GM18861 (cell line): ENCODE measurements at regions not wholly inside any gene's neighbourhood (a gene's known extent, or its start where the extent isn't known, plus 50 kb on each side); places are given as distances from the start of the nearest gene placed in this dataset.

ENCODE experiments used
- ATAC-seq: cut with Tn5 transposase; IDR thresholded peaks from one replicate; pipeline ENCODE4 v1.9.1; 2021; ENCODE audit not compliant: unreplicated experiment

DNA sequence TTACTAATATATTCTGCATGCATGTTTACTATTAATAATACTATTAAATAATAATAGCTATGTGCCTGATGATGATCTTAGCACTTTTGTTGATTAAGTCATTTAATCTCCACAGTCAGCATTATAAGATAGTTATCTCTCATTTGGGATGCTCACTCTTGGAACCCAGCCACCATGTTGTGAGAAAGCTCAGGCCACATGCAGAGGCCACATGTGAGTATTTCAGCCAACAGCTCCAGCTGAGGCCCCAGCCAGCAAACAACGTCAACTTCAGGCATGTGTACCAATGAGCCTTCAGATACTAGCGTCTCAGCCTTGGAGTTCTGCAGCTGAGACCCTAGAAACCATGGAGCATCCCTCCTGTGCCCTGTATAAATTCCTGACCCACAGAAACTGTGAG lies 798.1 kb upstream of the LRRC4C start:
- no peak for ATAC-seq

DNA sequence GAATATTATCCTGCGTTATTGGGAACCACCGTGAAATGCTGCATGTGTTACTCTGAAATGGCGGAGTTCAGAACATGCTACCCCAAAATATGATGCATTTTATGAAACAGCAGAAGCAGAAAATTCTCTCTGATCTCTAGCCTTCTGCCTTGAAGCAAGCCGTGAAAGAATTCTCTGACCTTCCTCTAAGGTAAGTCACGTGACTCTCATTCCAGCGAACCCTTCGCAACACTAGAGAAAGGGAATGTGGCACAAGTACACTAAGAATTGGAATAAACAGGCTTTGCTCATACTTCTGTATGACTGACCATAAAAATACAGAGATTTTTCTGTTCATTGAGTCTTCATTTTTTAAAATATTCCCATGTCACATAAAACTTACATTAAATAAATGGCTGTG lies 805.6 kb upstream of the LRRC4C start:
- ATAC-seq, result no peak

DNA sequence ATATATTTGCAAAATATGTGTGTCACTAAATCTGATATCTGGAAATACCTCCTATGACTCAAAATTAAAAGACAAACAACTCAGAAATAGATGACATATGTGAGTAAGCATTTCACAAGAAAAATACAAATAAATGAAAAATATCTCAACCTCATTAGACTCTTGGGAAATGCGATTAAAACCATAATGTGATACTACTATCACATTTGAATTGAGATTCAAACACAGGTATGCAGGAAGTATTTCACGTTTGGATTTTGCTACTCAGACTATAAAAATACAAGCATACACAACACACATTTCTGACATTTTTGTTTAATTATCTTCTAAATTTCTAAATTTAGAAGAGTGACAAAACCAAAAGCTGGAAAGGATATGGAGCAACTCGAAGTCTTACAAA lies 811.9 kb upstream of the LRRC4C start:
- ATAC-seq, result no peak

DNA sequence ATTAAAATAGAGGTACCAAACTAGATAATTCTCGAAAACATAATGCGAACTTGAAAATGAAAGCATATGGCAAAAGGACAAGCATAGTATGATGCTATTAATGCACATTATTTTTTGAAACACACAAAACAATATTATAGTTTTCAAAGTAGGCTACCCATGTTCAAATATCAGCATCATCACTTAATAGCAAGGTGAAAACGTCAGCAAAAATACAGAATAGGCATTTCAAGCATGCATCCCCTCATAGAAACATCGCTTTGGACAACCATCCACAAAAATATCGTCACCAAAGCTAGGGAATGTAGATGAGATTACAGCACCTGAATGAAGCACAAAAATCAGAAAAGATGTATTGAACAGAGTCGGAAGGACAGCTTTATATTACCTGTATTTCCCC lies 814.5 kb upstream of the LRRC4C start:
- ATAC-seq, result no peak

DNA sequence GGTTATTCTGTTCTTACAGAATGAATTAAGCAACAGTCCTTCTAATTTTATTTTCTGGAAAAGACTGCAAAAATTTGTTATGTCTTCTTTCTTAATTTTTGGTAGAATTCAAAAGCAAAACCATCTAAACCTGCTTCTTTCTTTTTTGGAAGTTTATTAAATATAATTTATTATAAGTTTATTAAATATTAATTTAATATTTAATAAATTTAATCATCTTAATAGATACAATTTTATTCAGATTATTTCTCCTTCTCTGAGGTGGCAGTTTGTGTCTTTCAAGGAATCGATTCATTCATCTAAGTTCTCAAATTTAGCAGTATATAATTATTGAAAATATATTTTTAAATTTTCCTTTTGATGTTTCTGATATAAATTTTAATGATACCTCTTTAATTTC lies 837.5 kb upstream of the LRRC4C start:
- no peak for ATAC-seq

DNA sequence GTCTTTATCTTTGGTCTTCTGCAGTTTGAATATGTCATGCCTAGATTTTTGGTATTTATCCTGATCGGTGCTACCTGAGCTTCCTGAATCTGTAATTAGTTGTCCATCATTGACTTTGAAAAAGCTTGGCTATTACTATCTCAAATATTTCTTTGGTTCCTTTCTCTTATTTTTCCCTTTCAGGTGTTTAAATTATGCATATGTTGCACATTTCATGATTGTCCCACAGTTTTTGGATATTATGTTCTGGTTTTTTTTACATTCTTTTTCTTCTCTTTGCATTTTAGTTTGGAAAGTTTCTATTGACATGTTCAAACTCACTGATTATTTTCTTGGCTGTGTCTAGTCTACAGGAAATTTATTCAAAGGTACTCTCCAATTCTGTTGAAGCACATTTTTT lies 840.3 kb upstream of the LRRC4C start:
- no peak for ATAC-seq

DNA sequence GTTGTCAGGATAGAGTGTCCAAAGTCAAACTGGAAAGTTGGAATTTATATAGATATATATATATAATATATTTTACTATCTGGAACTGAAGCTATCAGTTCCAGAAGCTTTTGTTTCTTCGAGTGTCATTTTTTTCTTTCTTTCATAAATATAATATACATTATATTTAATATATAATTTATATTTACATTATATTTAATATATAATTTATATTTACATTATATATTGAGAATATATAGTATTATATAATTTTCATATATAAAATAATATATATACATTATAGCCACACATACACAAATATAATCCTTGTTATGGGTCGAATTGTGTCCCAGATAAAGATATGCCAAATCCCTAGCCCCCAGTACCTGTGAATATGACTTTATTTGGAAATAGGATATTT lies 842.3 kb upstream of the LRRC4C start:
- ATAC-seq, result no peak

DNA sequence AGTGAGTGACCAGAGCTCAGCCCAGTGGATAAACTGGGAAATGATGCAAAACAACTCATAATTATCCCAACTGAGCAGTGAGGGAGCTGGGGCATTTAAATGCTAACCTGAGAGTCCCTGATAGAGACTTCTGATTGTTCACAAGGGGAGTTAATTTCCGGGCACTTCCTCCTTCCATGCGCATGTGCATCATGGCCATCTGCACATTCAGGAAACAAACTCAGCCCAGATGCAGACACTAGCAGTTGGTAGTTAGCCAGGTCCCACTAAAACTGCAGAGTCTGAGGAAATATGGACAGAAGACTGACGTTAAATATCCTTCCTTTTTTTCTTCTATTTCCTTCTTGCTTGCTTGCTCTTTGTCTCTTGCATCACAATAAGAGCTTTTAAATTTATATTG lies 852.1 kb upstream of the LRRC4C start:
- ATAC-seq, result no peak

DNA sequence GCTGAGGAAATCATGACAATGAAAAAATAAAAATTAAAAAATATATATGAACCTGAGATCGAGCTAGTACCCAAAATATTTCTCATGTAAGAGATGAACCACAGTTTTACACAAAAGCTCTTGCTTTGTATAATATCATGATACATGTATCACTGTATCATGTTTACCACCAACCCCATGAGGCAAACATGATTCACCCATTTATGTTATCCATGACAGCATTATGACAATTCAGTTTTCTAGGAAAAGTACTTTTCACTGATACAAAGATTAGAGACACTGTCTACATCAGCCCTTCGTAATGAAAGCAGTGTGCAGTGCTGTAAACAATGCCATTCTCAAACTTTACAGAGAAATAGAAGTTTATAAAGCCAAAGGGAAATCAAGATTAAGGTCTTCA lies 852.5 kb upstream of the LRRC4C start:
- ATAC-seq, result no peak

DNA sequence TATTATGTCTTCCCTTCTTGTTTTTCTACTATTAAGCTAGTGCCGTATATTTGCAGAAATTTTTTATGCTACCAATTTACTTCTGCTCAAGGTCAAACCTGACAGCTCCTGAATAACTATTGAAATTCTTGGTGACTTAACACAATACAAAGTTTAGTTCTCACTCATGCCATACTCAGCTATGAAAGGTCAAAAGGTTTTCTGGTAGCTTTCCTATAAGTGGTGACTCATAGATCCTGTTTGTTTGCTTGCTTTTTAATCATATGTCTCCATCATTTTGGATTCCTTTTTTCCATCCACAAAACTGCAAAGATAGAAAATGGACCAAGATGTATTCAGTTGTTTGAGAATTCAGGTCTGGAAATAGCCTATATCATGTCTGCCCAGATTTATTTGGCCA lies 855.8 kb upstream of the LRRC4C start:
- no peak for ATAC-seq

DNA sequence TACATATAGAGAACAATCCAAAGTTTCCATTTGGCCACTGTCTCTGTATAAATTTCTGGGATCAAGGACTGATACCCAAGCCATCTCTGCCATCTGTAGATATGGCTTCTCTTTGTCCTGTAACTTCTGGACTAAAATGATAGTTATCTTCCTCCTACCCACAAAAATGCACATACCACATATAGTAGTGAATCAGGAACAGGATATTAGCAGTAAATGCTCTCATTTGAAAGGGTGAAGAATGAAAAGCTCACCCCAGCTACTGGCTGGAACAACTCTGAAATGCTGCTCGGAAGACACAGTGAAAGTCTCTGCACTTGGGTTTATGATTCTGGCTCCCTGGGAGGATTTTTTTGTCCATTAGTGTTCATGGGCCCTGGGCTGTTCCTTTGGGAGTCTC lies 856.4 kb upstream of the LRRC4C start:
- no peak for ATAC-seq

DNA sequence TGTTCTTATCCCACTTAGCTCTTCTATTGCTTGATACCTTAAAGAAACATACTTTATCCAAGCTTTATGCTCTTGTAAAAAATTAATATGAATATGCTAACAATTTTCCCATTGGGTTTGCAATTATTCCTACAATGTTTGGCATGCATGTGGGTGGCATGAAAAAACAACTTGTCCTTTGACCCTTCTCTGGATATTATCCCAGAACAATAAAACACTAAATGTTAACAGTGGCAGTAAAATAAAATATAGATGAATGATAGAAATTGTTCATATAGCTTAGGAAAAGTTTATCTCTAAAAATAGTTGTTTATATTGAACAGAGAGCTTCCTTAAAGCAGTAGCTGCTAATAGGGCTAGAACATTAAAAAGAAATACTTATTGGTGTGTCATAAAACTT lies 860.5 kb upstream of the LRRC4C start:
- no peak for ATAC-seq

DNA sequence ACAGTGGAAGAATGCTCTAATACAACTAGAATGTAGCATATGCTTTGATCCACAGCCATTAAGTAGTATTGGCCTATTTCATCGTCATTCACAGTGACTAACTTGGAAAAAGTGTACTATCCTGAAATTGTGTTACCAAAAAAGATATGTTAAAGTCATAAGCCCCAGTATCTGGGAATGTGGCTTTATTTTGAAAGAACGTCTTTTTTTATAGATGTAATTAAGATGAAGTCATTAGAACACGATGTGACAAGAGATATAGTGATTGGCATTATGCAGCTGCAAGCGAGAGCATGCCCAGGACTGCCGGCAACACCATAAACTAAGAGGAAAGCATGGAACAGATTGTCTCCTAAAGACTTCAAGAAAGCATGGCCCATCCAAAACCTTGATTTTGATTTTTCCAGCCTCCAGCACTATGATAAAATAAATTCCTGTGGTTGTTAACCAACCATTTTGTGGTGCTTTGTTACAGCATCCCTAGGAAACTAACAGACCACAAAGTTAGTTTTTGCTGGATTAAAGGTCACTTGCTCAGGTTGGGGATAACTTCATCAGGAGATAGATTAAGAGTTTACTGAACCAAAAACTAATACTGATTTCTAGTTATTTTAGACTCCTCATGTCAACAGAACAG lies 870.6 kb upstream of the LRRC4C start:
- no peak for ATAC-seq

DNA sequence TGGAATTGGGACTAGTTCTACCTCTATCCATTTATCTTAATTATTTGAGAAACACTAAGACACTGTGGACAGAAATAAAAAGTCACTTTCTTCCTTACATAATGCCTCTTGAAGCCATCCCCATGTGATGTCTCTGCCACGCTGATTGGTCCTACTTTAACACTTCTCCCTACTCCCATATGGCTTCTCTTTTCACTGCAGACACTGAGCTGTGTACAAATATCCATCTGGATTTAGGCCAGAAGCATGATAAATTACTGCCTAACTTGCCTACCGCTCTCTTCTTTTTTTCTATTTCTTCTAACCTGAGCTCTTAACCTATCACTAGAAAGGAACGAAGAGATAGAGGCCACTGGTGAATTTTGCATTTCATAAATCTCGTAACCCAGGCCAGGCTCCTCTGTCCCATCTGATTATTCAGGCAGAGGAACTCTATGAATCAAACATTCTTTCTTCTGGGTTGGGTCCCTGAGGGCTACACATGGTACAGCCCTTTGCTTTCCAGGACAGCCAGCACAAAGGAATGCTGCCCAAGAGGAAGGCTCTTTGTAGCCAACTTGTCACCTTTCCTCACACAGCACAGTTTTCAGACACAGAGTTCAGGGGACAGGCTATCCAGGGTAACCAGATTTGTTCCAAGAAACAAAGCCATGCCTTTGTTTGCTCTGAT lies 878.5 kb upstream of the LRRC4C start:
- no peak for ATAC-seq

DNA sequence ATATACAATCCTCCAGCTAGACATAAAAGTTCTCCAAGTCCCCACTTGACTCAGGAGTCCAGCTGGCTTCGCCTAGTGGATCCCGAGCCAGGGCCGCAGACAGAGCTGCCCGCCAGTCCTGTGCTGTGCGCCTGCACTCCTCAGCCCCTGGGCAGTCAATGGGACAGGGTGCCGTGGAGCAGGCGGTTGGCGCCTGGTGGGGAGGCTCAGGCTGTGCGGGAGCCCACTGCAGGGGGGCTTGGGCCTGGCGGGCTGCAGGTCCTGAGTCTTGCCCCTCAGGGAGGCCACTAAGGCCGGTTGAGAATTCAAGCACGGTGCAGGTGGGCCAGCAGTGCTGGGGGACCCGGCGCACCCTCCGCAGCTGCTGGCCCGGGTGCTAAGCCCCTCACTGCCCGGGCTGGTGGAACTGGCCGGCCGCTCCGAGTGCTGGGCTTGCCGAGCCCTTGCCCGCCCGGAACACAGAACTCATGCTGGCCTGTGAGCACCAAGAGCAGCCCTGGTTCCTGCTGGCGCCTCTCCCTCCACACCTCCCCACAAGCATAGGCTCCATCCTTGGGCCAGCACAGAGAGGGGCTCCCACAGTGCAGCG lies 884.8 kb upstream of the LRRC4C start:
- no peak for ATAC-seq

DNA sequence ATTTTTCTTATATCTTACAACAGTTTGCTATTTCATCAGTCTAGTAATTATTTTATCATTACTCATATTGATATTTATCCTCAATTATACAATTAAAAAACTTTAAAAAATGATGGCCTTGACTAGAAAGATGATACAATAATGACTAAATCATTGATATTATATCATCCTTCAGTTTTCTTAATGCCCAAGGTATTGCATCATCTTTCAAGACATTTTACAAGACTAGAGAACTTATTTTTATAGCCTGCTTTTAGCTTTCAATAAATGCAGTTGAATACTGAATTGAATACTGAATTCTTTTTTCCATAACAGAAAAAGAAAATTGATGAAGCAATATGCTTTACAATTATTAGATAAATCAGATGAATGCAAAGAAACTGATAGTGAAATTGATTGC lies 886.5 kb upstream of the LRRC4C start:
- no peak for ATAC-seq

DNA sequence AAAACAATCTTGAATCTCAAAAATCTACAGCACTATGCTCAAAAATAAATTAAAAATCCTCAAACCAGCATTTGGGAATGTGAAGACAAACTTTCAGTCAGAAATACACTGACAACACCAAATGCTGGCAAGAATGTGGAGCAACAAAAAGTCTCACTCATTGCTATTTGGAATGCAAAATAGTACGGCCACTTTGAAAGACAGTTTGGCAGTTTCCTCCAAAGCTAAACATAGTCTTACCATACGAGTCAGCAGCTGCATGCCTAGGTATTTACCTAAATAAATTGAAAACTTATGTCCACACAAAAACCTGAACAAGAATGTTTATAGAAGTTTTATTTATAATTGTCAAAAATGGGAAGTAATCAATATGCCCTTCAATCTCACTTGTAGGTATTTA lies 904.2 kb upstream of the LRRC4C start:
- no peak for ATAC-seq

DNA sequence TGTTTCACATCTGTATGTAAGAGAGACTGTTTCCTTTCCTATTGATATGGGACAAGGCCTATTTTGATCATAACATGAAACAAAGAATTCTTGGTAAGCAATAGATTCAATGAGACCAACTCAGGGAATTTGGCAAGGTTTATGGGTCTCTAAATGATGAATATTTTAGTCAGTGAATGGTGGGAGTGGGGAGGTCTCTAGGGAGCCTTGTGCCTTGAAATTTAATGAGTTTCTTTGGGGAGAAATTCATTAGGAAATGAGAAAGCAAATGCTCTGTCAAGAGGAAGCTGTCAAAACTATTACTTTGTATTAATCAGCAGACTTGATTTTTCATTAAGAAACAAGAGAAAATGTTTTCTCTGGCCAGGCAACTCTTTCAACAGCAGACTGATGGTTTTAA lies 921.7 kb upstream of the API5 start:
- no peak for ATAC-seq

DNA sequence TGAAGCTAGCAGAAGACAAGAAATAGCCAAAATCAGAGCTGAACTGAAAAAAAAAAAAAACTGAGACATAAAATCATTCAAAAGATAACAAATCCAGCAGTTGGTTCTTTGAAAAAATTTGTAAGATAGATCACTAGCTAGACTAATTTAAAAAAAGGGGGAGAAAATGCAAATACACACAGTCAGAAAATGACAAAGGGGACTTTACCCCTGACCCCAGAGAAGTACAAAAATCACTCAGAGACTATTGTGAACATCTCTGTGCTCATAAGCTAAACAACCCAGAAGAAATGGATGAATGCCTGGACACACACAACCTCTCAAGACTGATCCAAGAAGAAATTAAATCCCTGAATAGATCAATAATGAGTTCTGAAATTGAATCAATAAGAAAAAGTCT lies 914.3 kb upstream of the API5 start:
- ATAC-seq, result no peak

DNA sequence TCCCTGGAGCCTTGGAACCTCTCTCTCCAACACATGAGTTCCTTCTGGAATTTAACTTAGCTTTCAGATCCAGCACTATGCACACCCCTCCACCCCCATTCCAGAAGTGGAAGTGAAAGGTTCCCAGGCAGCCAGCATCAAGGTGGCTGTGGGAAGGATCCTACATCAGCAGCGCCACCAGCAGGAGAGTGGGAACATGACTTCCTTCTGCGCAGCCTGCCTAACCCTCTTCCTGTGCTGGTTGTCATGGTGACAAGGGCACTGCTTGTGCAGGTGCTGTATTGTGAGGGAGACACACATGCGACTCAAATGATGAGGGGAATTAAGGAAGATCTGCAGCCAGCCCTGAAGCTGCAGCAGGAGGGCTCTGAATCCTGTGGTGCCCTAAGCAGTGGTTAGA lies 904.5 kb upstream of the API5 start:
- ATAC-seq, result no peak

DNA sequence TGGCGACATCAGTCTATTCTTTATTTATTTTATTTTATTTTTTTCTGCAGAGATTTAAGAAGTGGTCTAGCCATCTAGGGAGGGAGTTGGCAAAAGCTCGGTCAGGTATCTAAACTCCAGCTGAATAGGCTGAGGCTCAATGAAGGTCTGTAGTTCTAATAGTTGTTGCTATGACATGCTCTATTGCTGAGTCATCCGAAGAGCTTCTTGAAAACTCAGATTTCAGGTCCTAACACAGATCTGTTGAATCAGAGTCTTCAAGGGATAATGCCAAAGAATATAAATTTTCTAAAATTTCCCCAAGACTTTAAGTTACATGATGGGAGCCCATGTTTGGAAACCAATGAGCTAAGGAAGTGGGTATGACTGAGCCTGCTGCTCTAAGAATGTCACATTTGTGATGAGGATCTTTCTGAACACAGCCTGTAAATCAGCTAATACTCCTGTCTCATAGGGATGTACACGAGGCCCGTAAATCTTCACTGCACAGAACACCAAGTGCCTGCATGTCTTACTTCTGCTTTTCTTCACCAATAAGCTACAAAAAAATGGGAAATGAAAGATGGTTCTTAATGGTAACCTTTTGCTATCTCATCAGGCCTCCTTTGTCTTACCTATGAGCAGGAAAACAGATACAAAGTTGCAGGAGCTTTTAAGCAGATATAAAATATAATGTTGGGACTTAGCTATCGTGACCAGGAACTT lies 901.4 kb upstream of the API5 start:
- peak; percentile 66 for ATAC-seq

DNA sequence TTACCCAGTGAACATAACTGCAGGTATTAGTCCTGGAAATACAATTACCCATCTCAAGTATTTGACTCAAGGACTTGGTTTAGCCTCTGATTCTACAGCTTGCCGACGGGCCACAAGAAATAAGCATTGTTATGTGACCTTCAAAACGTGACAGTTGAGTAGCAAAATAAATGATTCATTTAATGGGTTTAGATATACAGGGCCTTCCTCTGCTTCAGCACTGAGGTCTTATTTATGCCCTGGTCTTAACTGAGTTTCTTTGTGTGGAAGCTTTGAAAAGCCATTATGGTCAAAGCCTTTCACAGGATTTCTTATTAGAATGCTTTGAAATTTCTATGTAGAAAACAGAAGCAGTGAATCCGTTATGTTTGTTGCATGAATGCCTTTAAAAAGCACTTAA lies 899.2 kb upstream of the API5 start:
- ATAC-seq, result no peak
